ENCODE measurements at regions not wholly inside any gene's neighbourhood (a gene's known extent, or its start where the extent isn't known, plus 50 kb on each side); places are given as distances from the start of the nearest gene placed in this dataset.

GRCh38 chr2:215693193-215693998, 257.5 kb upstream of the FN1 start:
- peak overlapping the region; percentile 88 for H3K27ac Mint-ChIP-seq (ENCODE audit: unreplicated experiment)
- H3K4me1 Mint-ChIP-seq (ENCODE audit: unreplicated experiment), result peaks cover 49% of the 10 kb centered on the region
- H3K9me3 Mint-ChIP-seq (ENCODE audit: unreplicated experiment), result peaks cover 4% of the 10 kb centered on the region
- no peak for TF ChIP-seq CTCF (IDR thresholded peaks at IDR 0.05)
- H3K36me3 Mint-ChIP-seq (ENCODE audit: unreplicated experiment), result peaks cover 10% of the 10 kb centered on the region
- H3K4me3 Mint-ChIP-seq (ENCODE audit: unreplicated experiment), result no peak overlapping the region
- no peak for DNase-seq (ENCODE audit: extremely low spot score, unreplicated experiment)
- H3K27me3 Mint-ChIP-seq (ENCODE audit: unreplicated experiment), result no peaks in the 10 kb centered on the region

- Mint-ChIP-seq H3K27me3 (ENCODE audit: unreplicated experiment) (no peaks in the 10 kb centered on the region), H3K9me3 (ENCODE audit: unreplicated experiment) (no peaks in the 10 kb centered on the region), H3K36me3 (ENCODE audit: unreplicated experiment) (peaks cover 5% of the 10 kb centered on the region), H3K4me3 (ENCODE audit: unreplicated experiment) (no peak overlapping the region), H3K4me1 (ENCODE audit: unreplicated experiment) (peaks cover 55% of the 10 kb centered on the region), H3K27ac (ENCODE audit: unreplicated experiment) (peak overlapping the region; percentile 88)
- no peak for TF ChIP-seq CTCF (IDR thresholded peaks at IDR 0.05)
- DNase-seq (ENCODE audit: extremely low spot score, unreplicated experiment), result no peak
Observed at GRCh38 chr2:215692387-215693079, 256.7 kb upstream of the FN1 start.

GRCh38 chr2:215691346-215691745, 255.5 kb upstream of the FN1 start:
- no peak for TF ChIP-seq CTCF (IDR thresholded peaks at IDR 0.05)
- Mint-ChIP-seq H3K36me3 (ENCODE audit: unreplicated experiment) (peaks cover 5% of the 10 kb centered on the region), H3K27ac (ENCODE audit: unreplicated experiment) (peak overlapping the region; percentile 88), H3K9me3 (ENCODE audit: unreplicated experiment) (no peaks in the 10 kb centered on the region), H3K4me1 (ENCODE audit: unreplicated experiment) (peaks cover 60% of the 10 kb centered on the region), H3K4me3 (ENCODE audit: unreplicated experiment) (no peak overlapping the region), H3K27me3 (ENCODE audit: unreplicated experiment) (no peaks in the 10 kb centered on the region)
- DNase-seq (ENCODE audit: extremely low spot score, unreplicated experiment), result no peak

- Mint-ChIP-seq H3K9me3 (ENCODE audit: unreplicated experiment) (no peaks in the 10 kb centered on the region), H3K36me3 (ENCODE audit: unreplicated experiment) (no peaks in the 10 kb centered on the region), H3K27me3 (ENCODE audit: unreplicated experiment) (no peaks in the 10 kb centered on the region), H3K4me3 (ENCODE audit: unreplicated experiment) (no peak overlapping the region), H3K27ac (ENCODE audit: unreplicated experiment) (peak overlapping the region; percentile 53), H3K4me1 (ENCODE audit: unreplicated experiment) (peaks cover 55% of the 10 kb centered on the region)
- no peak for DNase-seq (ENCODE audit: extremely low spot score, unreplicated experiment)
- no peak for TF ChIP-seq CTCF (IDR thresholded peaks at IDR 0.05)
Observed at GRCh38 chr2:215687149-215688031, 251.5 kb upstream of the FN1 start.
